ENCODE measurements at regions not wholly inside any gene's neighbourhood (a gene's known extent, or its start where the extent isn't known, plus 50 kb on each side); places are given as distances from the start of the nearest gene placed in this dataset.
"Not testable (repeated sequence)": the region's sequence is repeated elsewhere in the genome, so short reads cannot be mapped to it uniquely, and the experiment has no call there.

- DNase-seq (ENCODE audit: low read depth, low spot score): no peak
Measured at GRCh38 chr10:109282510-109282909, 640.8 kb downstream of the XPNPEP1 start.

DNA sequence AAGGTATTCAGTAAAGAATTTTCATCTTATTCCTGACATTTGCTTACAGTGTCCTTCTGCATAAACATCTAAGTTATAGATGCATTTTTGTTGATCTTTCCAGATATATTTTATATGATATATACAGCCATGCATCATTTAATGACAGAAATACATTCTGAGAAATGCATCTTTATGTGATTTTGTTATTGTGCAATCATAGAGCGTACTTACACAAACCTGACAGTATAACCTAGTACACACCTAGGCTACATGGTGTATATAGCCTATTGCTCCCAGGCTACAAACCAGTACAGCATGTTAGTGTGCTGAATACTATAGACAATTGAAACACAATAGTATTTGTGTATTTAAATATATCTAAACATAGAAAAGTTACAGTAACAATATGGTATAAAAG is 642.0 kb downstream of the XPNPEP1 start:
- DNase-seq (ENCODE audit: low read depth, low spot score): no peak

DNA sequence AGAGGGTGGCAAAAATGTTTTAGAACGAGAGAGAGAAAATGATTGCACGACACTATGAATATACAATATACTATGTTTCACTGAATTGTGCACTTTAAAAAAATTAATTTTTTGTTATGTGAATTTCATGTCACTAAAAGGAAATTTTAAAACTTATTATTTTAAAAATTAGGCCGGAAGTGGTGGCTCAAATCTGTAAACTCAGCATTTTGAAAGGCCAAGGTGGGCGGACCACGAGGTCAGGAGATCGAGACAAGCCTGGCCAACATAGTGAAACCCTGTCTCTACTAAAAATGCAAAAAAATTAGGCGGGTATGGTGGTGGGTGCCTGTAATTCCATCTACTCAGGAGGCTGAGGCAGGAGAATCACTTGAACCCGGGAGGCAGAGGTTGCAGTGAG is 642.5 kb downstream of the XPNPEP1 start:
- no peak for DNase-seq (ENCODE audit: low read depth, low spot score)

- no peak for DNase-seq (ENCODE audit: low read depth, low spot score)
Measured at GRCh38 chr10:109277456-109277855, 645.9 kb downstream of the XPNPEP1 start.

DNA sequence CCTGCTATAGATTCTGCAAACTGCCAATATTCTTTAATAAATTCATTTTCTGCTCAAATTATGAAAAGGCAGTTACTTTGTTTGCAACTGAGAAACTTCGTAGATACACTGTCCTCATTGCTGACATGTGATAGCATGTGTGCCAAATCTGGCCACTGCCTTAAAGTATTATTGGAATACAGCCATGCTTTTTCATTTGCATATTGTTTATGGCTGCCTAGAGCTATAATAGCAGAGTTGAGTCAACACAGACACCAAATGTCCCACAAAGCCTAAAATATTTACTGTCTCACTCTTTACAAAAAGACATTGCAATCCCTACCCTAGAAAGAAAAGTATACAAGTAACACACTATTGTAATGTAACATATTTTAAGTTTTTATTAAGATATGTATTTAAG is 647.4 kb downstream of the XPNPEP1 start:
- no peak for DNase-seq (ENCODE audit: low read depth, low spot score)

DNA sequence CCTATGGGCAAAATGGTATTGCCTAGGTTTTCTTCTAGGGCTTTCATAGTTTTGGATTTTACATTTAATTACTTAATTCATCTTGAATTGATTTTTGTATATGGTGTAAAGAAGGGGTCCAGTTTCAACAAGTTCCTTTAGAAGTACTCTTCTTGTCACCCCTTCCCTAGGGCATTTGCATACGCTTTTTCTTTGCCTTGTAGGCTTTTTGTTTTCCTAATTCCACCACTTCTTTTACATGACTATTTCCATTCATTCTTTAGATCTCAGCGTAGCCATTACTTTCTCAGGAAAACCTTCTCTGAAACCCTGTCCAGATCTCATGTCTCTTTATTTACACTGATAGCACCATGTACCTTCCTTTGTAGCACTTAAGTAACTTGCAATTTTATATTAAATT is 648.6 kb downstream of the XPNPEP1 start:
- DNase-seq (ENCODE audit: low read depth, low spot score): no peak

DNA sequence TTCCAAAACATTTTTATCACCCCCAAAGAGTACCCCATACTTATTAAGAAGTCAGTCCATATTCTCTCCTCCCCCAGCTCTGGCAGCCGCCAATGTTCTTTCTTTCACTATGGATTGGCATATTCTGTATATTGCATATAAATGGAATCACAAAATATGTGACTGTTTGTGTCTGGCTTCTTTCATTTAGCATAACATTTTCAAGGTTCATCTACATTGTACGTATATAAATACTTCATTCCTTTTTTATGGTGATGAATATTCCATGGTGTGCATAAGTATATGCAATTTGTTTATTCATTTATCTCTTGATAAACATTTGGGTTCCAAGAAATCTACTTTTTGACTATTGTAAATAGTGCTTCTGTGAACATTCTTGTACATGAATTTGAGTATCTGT is 653.1 kb downstream of the XPNPEP1 start:
- no peak for DNase-seq (ENCODE audit: low read depth, low spot score)

GRCh38 chr10:109264004-109264403 is 659.3 kb downstream of the XPNPEP1 start:
- no peak for DNase-seq (ENCODE audit: low read depth, low spot score)

- no peak for DNase-seq (ENCODE audit: low read depth, low spot score)
Measured at GRCh38 chr10:109261231-109261630, 662.1 kb downstream of the XPNPEP1 start.

DNA sequence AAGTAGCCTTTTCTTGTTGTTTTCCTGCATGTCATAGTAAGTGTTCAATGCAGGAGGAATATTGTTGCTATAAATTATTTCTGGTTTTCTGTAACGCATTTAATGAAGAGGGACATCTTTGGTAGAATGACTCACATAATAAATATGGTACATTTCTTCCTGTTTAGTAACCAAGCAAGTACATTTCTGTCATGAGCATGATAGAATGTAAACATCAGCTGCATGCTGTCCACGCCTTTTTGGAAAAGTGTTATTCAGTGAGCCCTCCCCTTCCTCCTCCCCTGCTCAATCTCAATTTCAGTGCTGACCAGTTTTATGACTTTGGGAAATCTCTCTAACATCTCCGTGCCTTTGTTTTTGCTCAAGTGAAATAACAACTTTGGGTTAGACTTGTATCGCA is 664.0 kb downstream of the XPNPEP1 start:
- no peak for DNase-seq (ENCODE audit: low read depth, low spot score)

DNA sequence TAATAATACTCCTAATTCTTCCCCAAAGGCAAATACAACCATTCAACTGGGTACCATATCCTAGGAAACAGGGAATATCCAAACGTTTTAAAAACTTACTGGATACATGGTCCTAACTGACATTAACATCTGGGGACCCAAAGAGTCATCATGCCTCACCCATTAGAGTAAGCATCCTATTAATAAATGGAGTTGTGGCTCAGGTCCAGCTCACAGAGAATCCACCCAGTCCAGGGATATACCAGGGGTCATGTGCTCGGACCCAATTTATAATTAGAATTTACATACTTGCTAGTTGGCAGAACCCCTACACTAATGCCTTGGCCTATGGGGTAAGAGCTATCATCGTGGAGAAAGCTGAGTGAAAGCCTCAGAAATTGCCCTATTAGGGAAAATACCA is 670.0 kb downstream of the XPNPEP1 start:
- no peak for DNase-seq (ENCODE audit: low read depth, low spot score)

- no peak for DNase-seq (ENCODE audit: low read depth, low spot score)
Measured at GRCh38 chr10:109250152-109250551, 673.2 kb downstream of the XPNPEP1 start.

- no peak for DNase-seq (ENCODE audit: low read depth, low spot score)
Measured at GRCh38 chr10:109247814-109248213, 675.5 kb downstream of the XPNPEP1 start.

DNA sequence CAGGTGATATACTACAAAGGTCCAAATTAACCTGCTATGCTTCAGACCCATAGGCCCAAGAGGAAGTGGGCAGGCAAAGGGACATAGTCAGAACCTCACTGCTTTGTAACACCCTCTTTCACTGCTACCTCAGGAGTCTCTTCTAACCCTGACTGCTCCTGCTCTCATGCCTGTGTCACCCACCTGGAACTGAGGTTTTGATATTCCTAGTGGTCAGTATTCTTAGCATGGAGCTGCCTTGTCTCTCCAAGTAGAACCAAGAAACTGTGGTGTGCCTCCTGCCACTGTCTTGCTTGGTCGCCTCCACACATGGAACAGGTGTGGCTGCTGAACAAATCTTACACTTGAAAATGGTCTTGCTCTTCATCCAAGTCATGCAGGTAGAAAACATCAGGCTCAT is 677.5 kb downstream of the XPNPEP1 start:
- no peak for DNase-seq (ENCODE audit: low read depth, low spot score)

DNA sequence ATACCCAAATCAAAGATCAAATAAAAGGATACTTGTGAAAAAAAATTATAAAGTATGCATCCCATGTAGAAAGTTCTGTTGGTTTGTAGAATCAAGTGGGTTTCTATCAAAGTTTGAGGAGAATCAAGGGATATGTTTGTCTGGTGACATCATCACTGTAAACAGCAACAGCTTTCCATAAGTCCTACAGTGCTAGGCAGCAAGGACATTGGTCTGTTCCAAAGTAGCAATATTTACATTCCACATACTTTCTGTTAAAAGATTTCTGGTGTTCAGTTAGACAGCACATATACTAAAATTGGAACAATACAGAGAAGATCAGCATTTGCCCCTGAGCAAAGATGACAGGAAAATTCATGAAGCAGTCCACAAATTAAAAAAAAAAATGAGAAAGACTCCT is 683.9 kb downstream of the XPNPEP1 start:
- no peak for DNase-seq (ENCODE audit: low read depth, low spot score)

GRCh38 chr10:109237682-109238081 is 685.6 kb downstream of the XPNPEP1 start:
- DNase-seq (ENCODE audit: low read depth, low spot score): no peak

GRCh38 chr10:109237050-109237449 is 686.3 kb downstream of the XPNPEP1 start:
- DNase-seq (ENCODE audit: low read depth, low spot score): no peak

GRCh38 chr10:109223533-109223932 is 699.8 kb downstream of the XPNPEP1 start:
- DNase-seq (ENCODE audit: low read depth, low spot score): not testable (repeated sequence)

DNA sequence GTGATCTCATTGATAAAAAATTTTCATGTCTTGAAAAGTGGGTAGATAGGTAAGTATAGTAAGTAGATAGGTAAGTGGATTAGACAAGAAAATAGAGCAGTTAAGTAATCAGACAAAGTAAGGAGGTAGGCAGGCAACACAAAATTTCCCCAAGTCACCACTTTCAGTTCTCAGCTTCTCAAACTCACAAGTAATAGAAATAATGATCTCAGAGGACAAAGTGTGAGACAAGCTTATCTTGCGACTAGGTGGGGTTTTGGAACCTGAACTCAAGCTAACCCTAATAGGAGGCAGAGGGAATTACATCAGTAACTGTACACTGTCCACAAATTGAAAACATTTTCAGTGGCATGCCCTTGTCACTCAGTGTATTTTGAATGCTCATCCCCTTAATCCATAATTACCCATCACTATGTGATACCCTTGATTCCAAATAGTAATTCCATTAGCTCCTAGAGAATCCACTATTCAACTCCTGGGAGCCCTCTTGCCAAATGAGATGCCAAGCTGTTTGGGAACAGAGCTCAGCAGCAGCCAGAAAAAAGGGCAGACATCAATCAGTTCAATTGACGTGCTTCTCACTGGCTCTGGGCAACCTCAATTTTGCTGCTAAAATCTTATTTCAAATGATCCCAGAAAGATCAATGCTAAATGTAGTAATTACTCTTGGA is 703.2 kb downstream of the XPNPEP1 start:
- DNase-seq (ENCODE audit: low read depth, low spot score): no peak

DNA sequence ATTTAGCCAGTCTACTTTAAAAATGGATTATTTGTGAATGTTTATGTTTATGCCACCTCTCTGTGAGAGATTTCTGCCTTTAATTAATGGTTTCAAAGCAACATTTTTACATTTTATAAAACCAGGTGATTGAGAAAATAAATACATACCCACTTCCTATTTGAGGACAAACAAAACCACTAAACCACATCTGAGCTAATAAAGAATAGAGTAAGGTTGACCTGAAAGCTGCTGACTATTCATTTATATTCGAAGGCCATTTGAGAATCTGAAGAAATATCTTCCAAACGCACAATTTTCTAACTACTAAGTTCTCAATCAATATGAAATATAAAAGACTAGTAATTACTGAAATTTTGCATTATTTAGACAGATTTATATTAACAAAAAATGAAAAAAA is 705.1 kb downstream of the XPNPEP1 start:
- DNase-seq (ENCODE audit: low read depth, low spot score): no peak

DNA sequence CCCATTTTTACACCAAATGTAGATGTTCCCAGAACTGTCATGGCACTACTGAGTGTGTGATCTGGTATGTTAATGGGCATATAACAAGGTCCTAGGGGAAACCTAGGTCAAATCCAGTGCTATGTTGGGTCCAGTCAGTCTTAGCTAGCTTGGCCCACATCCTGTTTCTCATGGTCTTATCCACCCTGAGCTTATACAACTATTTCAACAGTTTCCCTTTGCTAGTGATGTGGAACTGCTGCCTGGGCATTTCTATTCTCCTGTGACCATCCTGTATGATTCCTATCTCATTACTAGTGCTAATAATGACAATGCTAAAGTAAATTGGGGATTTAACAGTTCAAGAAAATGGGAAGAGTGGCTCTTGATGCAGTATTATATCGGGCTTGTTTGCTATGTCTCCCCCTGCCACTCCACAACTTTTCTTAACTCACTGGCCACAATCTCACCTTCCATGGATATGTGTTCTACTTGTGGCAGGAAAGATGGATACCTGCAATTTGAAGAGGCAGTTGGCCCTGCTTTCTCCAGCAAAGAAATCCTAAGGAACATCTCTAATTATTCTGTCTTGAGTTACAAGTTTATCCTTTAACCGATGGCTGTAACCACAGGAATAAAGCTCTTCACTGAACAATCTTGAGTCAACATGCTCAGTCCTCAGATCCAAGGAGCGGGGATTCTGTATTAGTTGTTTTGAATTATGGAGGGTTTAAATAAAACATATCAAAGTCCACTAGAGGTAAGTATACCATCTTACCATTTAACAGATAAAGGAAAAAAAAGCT is 707.8 kb downstream of the XPNPEP1 start:
- DNase-seq (ENCODE audit: low read depth, low spot score): no peak

GRCh38 chr10:109214891-109215290 is 708.4 kb downstream of the XPNPEP1 start:
- DNase-seq (ENCODE audit: low read depth, low spot score): not testable (repeated sequence)

GRCh38 chr10:109207361-109207760 is 716.0 kb downstream of the XPNPEP1 start:
- DNase-seq (ENCODE audit: low read depth, low spot score): no peak

Data from iPS DF 19.7 (cell line).